ENCODE measurements at regions not wholly inside any gene's neighbourhood (a gene's known extent, or its start where the extent isn't known, plus 50 kb on each side); places are given as distances from the start of the nearest gene placed in this dataset.

GRCh38 chr3:104165866-104166265 lies 1200.8 kb upstream of the ALCAM start:
- no peak for TF ChIP-seq CTCF (IDR thresholded peaks at IDR 0.05)
- TF ChIP-seq POLR2A (IDR thresholded peaks at IDR 0.05): no peak
